Mesenchymal stem cell (in vitro differentiated cells and primary cell): ENCODE measurements at regions not wholly inside any gene's neighbourhood (a gene's known extent, or its start where the extent isn't known, plus 50 kb on each side); places are given as distances from the start of the nearest gene placed in this dataset.

Source experiments
- DNase-seq: peaks from one replicate; pipeline ENCODE4 v3.0.0-alpha.2; 2013
- H2AFZ ChIP-seq: one replicate; pipeline ENCODE4 v1.6.1; 2013; ENCODE audit warnings: low read depth, mild to moderate bottlenecking, control low read depth, inconsistent platforms, low read length, moderate library complexity
- H2AK5ac ChIP-seq: 2 replicates; pipeline ENCODE4 v1.6.1; 2013; ENCODE audit warnings: low read length, moderate library complexity, mild to moderate bottlenecking, inconsistent platforms; ENCODE audit not compliant: severe bottlenecking
- H2BK120ac ChIP-seq: one replicate; pipeline ENCODE4 v1.6.1; 2013; ENCODE audit warnings: low read depth, mild to moderate bottlenecking, inconsistent platforms, low read length, moderate library complexity
- H2BK12ac ChIP-seq, 2 experiments: one replicate each; pipeline ENCODE4 v1.6.1; 2013; ENCODE audit warnings: inconsistent platforms in 2 of 2, low read length in 2 of 2, mild to moderate bottlenecking in 2 of 2, moderate library complexity in 2 of 2, control low read depth in 1 of 2
- H2BK15ac ChIP-seq: one replicate; pipeline ENCODE4 v1.6.1; 2013; ENCODE audit warnings: mild to moderate bottlenecking, low read depth, inconsistent platforms; ENCODE audit not compliant: poor library complexity, severe bottlenecking
- H2BK5ac ChIP-seq: 2 replicates; pipeline ENCODE4 v1.6.1; 2013; ENCODE audit warnings: low read depth, mild to moderate bottlenecking, low read length, control low read depth, inconsistent platforms; ENCODE audit not compliant: poor library complexity, severe bottlenecking
- H3K14ac ChIP-seq, 2 experiments: one replicate each; pipeline ENCODE4 v1.6.1; 2013; ENCODE audit warnings: inconsistent platforms in 2 of 2, low read length in 2 of 2, control low read depth in 1 of 2, mild to moderate bottlenecking in 1 of 2, moderate library complexity in 1 of 2
- H3K18ac ChIP-seq, 2 experiments: one replicate each; pipeline ENCODE4 v1.6.1; 2013; ENCODE audit warnings: inconsistent platforms in 2 of 2, low read length in 2 of 2, control low read depth in 1 of 2, low read depth in 1 of 2, mild to moderate bottlenecking in 1 of 2
- H3K23ac ChIP-seq, 2 experiments: one replicate each; pipeline ENCODE4 v1.6.1; 2013; ENCODE audit warnings: inconsistent platforms in 2 of 2, low read length in 2 of 2, mild to moderate bottlenecking in 2 of 2, moderate library complexity in 2 of 2, control low read depth in 1 of 2
- H3K27ac ChIP-seq: 2 replicates; pipeline ENCODE4 v1.5.1; 2013; ENCODE audit warnings: mild to moderate bottlenecking, moderate library complexity, low read length, control low read depth, inconsistent platforms; ENCODE audit not compliant: poor library complexity, severe bottlenecking
- H3K27me3 ChIP-seq, 2 experiments: 2 replicates each; pipeline versions ENCODE4 v1.6.1 to v1.7.0; 2013; ENCODE audit warnings: low read length in 2 of 2, mild to moderate bottlenecking in 2 of 2, moderate library complexity in 2 of 2, control low read depth in 1 of 2, inconsistent platforms in 1 of 2; ENCODE audit not compliant: control insufficient read depth in 1 of 2, insufficient read depth in 1 of 2
- H3K36me3 ChIP-seq, 2 experiments: 2 replicates each; pipeline versions ENCODE4 v1.6.1 to v1.7.0; 2013; ENCODE audit warnings: low read length in 2 of 2, control low read depth in 1 of 2, inconsistent platforms in 1 of 2, low read depth in 1 of 2, mild to moderate bottlenecking in 1 of 2; ENCODE audit not compliant: insufficient read depth in 2 of 2, control insufficient read depth in 1 of 2
- H3K4ac ChIP-seq, 2 experiments: one replicate each; pipeline ENCODE4 v1.6.1; 2013; ENCODE audit warnings: inconsistent platforms in 2 of 2, low read length in 2 of 2, mild to moderate bottlenecking in 2 of 2, moderate library complexity in 2 of 2, control low read depth in 1 of 2, low read depth in 1 of 2
- H3K4me1 ChIP-seq: 2 replicates; pipeline ENCODE4 v1.6.1; 2013; ENCODE audit warnings: low read depth, low read length, control low read depth; ENCODE audit not compliant: control insufficient read depth, insufficient read depth
- H3K4me2 ChIP-seq: 2 replicates; pipeline ENCODE4 v1.6.1; 2013; ENCODE audit warnings: low read length, mild to moderate bottlenecking, inconsistent platforms; ENCODE audit not compliant: poor library complexity, severe bottlenecking
- H3K4me3 ChIP-seq, 2 experiments: 2 replicates each; pipeline versions ENCODE4 v1.5.1 to v1.7.0; 2013; ENCODE audit warnings: low read length in 2 of 2, mild to moderate bottlenecking in 2 of 2, control low read depth in 1 of 2, low read depth in 1 of 2; ENCODE audit not compliant: insufficient read depth in 1 of 2
- H3K79me1 ChIP-seq: replicated peaks from 2 replicates; pipeline ENCODE4 v1.6.1; 2013; ENCODE audit warnings: mild to moderate bottlenecking, control low read depth, low read length, inconsistent platforms; ENCODE audit not compliant: poor library complexity, severe bottlenecking
- H3K9ac ChIP-seq: 2 replicates; pipeline ENCODE4 v1.7.0; 2013; ENCODE audit warnings: mild to moderate bottlenecking, low read length, moderate library complexity
- H3K9me3 ChIP-seq: 2 replicates; pipeline ENCODE4 v1.7.0; 2013; ENCODE audit warnings: mild to moderate bottlenecking, low read length; ENCODE audit not compliant: control insufficient read depth
- H4K8ac ChIP-seq: one replicate; pipeline ENCODE4 v1.6.1; 2013; ENCODE audit warnings: inconsistent platforms, mild to moderate bottlenecking, low read length, moderate library complexity
- H4K91ac ChIP-seq: one replicate; pipeline ENCODE4 v1.6.1; 2013; ENCODE audit warnings: mild to moderate bottlenecking, low read length, inconsistent platforms
- WGBS: methylation state at CpG from one replicate; pipeline ENCODE4 v1.1.7; 2013; ENCODE audit warnings: mixed read lengths; 5-methylcytosine and 5-hydroxymethylcytosine counted together

GRCh38 chr13:22243469-22244163 is 572.7 kb downstream of the FGF9 start:
- Histone ChIP-seq H3K27me3 (peaks cover 0 to 4% of the 10 kb centered on the region in 2 experiments), H3K27ac (no peak overlapping the region), H4K8ac (no peak overlapping the region), H3K18ac (no peak overlapping the region), H3K36me3 (no peaks in the 10 kb centered on the region), H2AFZ (no peak overlapping the region), H3K4me2 (no peak overlapping the region), H2AK5ac (no peak overlapping the region), H2BK15ac (no peak overlapping the region), H3K79me1 (no peaks in the 10 kb centered on the region), H3K9ac (no peak overlapping the region), H3K4me3 (no peak overlapping the region), H3K23ac (no peak overlapping the region), H3K9me3 (no peaks in the 10 kb centered on the region), H3K4me1 (peaks cover 8% of the 10 kb centered on the region), H2BK12ac (no peak overlapping the region), H3K14ac (no peak overlapping the region), H3K4ac (no peak overlapping the region), H4K91ac (no peak overlapping the region), H2BK120ac (no peak overlapping the region), H2BK5ac (no peak overlapping the region)
- DNase-seq: no peak
- WGBS: 51% methylated on average over 7 of the region's 9 CpGs

GRCh38 chr13:22252281-22252830 is 581.5 kb downstream of the FGF9 start:
- Histone ChIP-seq H3K27me3 (no peaks in the 10 kb centered on the region), H3K9ac (no peak overlapping the region), H2BK15ac (no peak overlapping the region), H2BK12ac (no peak overlapping the region), H3K27ac (no peak overlapping the region), H3K14ac (no peak overlapping the region), H3K23ac (no peak overlapping the region), H3K4me1 (no peaks in the 10 kb centered on the region), H3K79me1 (no peaks in the 10 kb centered on the region), H3K9me3 (no peaks in the 10 kb centered on the region), H3K4me2 (no peak overlapping the region), H2BK120ac (no peak overlapping the region), H3K4me3 (no peak overlapping the region), H3K18ac (no peak overlapping the region), H4K91ac (no peak overlapping the region), H2AK5ac (no peak overlapping the region), H3K36me3 (no peaks in the 10 kb centered on the region), H3K4ac (no peak overlapping the region), H2AFZ (no peak overlapping the region), H2BK5ac (no peak overlapping the region), H4K8ac (no peak overlapping the region)
- no peak for DNase-seq
- WGBS: 87% methylated on average over 11 of the region's 11 CpGs

- no peaks in the 10 kb centered on the region for H3K36me3 ChIP-seq
- no peaks in the 10 kb centered on the region for H3K4me1 ChIP-seq
- no peak overlapping the region for H3K18ac ChIP-seq
- no peak overlapping the region for H2BK15ac ChIP-seq
- no peak overlapping the region for H2AFZ ChIP-seq
- no peak for DNase-seq
- no peaks in the 10 kb centered on the region for H3K9me3 ChIP-seq
- H2AK5ac ChIP-seq: no peak overlapping the region
- H3K9ac ChIP-seq: no peak overlapping the region
- no peak overlapping the region for H3K4me2 ChIP-seq
- no peak overlapping the region for H2BK12ac ChIP-seq
- no peak overlapping the region for H2BK5ac ChIP-seq
- WGBS: 87% methylated on average over 2 of the region's 4 CpGs
- no peaks in the 10 kb centered on the region for H3K27me3 ChIP-seq
- H3K27ac ChIP-seq: no peak overlapping the region
- no peak overlapping the region for H2BK120ac ChIP-seq
- no peak overlapping the region for H3K23ac ChIP-seq
- H3K14ac ChIP-seq: no peak overlapping the region
- H3K79me1 ChIP-seq: no peaks in the 10 kb centered on the region
- no peak overlapping the region for H4K91ac ChIP-seq
- H3K4me3 ChIP-seq: no peak overlapping the region
- no peak overlapping the region for H3K4ac ChIP-seq
- no peak overlapping the region for H4K8ac ChIP-seq
These were observed 582.2 kb downstream of the FGF9 start for GRCh38 chr13:22253107-22253506.

- Histone ChIP-seq H3K36me3 (no peaks in the 10 kb centered on the region), H3K79me1 (peaks cover 2% of the 10 kb centered on the region), H2BK15ac (no peak overlapping the region), H3K9me3 (no peaks in the 10 kb centered on the region), H3K4ac (no peak overlapping the region), H3K27me3 (no peaks in the 10 kb centered on the region), H3K4me1 (no peaks in the 10 kb centered on the region), H4K8ac (no peak overlapping the region), H3K9ac (no peak overlapping the region), H3K18ac (no peak overlapping the region), H2BK120ac (no peak overlapping the region), H3K23ac (no peak overlapping the region), H2BK12ac (no peak overlapping the region), H3K27ac (no peak overlapping the region), H2AK5ac (no peak overlapping the region), H2BK5ac (no peak overlapping the region), H4K91ac (no peak overlapping the region), H3K14ac (no peak overlapping the region), H3K4me2 (no peak overlapping the region), H3K4me3 (no peak overlapping the region), H2AFZ (no peak overlapping the region)
- 100% methylated on average over 2 of the region's 2 CpGs for WGBS
- no peak for DNase-seq
These were observed 585.3 kb downstream of the FGF9 start for GRCh38 chr13:22256111-22256639.
